ENCODE measurements at regions not wholly inside any gene's neighbourhood (a gene's known extent, or its start where the extent isn't known, plus 50 kb on each side); places are given as distances from the start of the nearest gene placed in this dataset.

GRCh38 chr14:82112210-82112839 is 578.7 kb upstream of the SEL1L start:
- TF ChIP-seq CTCF (IDR thresholded peaks at IDR 0.05) (no peak), POLR2A (IDR thresholded peaks at IDR 0.05) (no peak), POLR2AphosphoS5 (IDR thresholded peaks at IDR 0.05) (no peak)

Data from prostate gland (tissue), 2 donors.